OCI-LY3 (cell line): ENCODE measurements at regions not wholly inside any gene's neighbourhood (a gene's known extent, or its start where the extent isn't known, plus 50 kb on each side); places are given as distances from the start of the nearest gene placed in this dataset.
A peak's percentile ranks its signal among the peaks of the same experiment; 100 is the strongest.

Experiments
- H2AFZ ChIP-seq: fragments of 200-600, 300-600 bp; shearing (Covaris generic); 2 replicates; pipeline ENCODE4 v1.6.0; 2014; ENCODE audit warnings: antibody characterized with exemption, low read depth, low read length
- H3K27ac ChIP-seq: fragments of 200-600, 300-600 bp; sonication (generic); 2 replicates; pipeline ENCODE4 v1.5.1; 2014; ENCODE audit warnings: mild to moderate bottlenecking, low read length, moderate library complexity, mixed read lengths
- H3K27me3 ChIP-seq: fragments of 200-600, 300-600 bp; sonication (generic); 2 replicates; pipeline ENCODE4 v1.6.1; 2014; ENCODE audit warnings: low read depth, low read length, mixed read lengths
- H3K36me3 ChIP-seq: fragments of 200-600, 300-600 bp; sonication (generic); replicated peaks from 2 replicates; pipeline ENCODE3; 2014; ENCODE audit warnings: low read depth, low read length, mixed read lengths
- H3K4me1 ChIP-seq: fragments of 300-600, 200-600 bp; sonication (generic); 2 replicates; pipeline ENCODE4 v1.6.1; 2014; ENCODE audit warnings: low read length, mixed read lengths
- H3K4me2 ChIP-seq: fragments of 200-600, 300-600 bp; sonication (generic); 2 replicates; pipeline ENCODE4 v1.6.1; 2014; ENCODE audit warnings: low read length, mixed read lengths
- H3K4me3 ChIP-seq: fragments of 300-600, 200-600 bp; sonication (generic); 2 replicates; pipeline ENCODE4 v1.5.1; 2014; ENCODE audit warnings: antibody characterized with exemption, mild to moderate bottlenecking, low read length, moderate library complexity
- H3K79me2 ChIP-seq: fragments of 300-600, 200-600 bp; shearing (Covaris generic); 2 replicates; pipeline ENCODE4 v1.6.1; 2014; ENCODE audit warnings: mild to moderate bottlenecking, low read length, mixed read lengths
- H3K9ac ChIP-seq: fragments of 300-600, 200-600 bp; shearing (Covaris generic); 2 replicates; pipeline ENCODE4 v1.6.0; 2014; ENCODE audit warnings: mild to moderate bottlenecking, low read length, moderate library complexity
- H3K9me3 ChIP-seq: fragments of 200-600, 300-600 bp; shearing (Covaris generic); 2 replicates; pipeline ENCODE4 v1.6.1; 2014; ENCODE audit warnings: low read length, mixed read lengths; ENCODE audit not compliant: insufficient read depth
- H4K20me1 ChIP-seq: fragments of 200-600, 300-600 bp; sonication (generic); 2 replicates; pipeline ENCODE4 v1.6.1; 2016; ENCODE audit warnings: low read length, mixed read lengths; ENCODE audit not compliant: insufficient read depth
- CTCF ChIP-seq: fragments of 200-600, 300-600 bp; sonication (generic); IDR thresholded peaks from 2 replicates; pipeline ENCODE4 v1.5.1; 2014; ENCODE audit warnings: antibody characterized with exemption, low read length, low read depth
- EZH2phosphoT487 ChIP-seq: fragments of 200-600 bp; shearing (Covaris generic); IDR thresholded peaks from 2 replicates; pipeline ENCODE4 v1.6.1; 2018; ENCODE audit warnings: antibody characterized with exemption, mixed run types, low read depth

GRCh38 chr1:212162635-212163034, 122.6 kb upstream of the PPP2R5A start:
- Histone ChIP-seq H3K79me2 (no peaks in the 10 kb centered on the region), H3K4me1 (peaks cover 21% of the 10 kb centered on the region), H2AFZ (no peak overlapping the region)

GRCh38 chr1:212164095-212164872, 120.9 kb upstream of the PPP2R5A start:
- Histone ChIP-seq H3K36me3 (no peaks in the 10 kb centered on the region), H3K4me1 (peaks cover 14% of the 10 kb centered on the region), H3K27me3 (no peaks in the 10 kb centered on the region), H4K20me1 (no peaks in the 10 kb centered on the region), H2AFZ (peak overlapping the region; percentile 1; the same call in 1 of the 2 replicates), H3K27ac (no peak overlapping the region), H3K9me3 (no peaks in the 10 kb centered on the region), H3K4me3 (no peak overlapping the region), H3K79me2 (no peaks in the 10 kb centered on the region), H3K9ac (no peak overlapping the region), H3K4me2 (no peak overlapping the region)
- TF ChIP-seq CTCF, result no peak
- no peak for TF ChIP-seq EZH2phosphoT487

More at GRCh38 chr1:212162635-212163034, 122.6 kb upstream of the PPP2R5A start:
- H3K9ac ChIP-seq, result no peak overlapping the region
- H3K27me3 ChIP-seq, result no peaks in the 10 kb centered on the region
- peak overlapping the region; percentile 25; the same call in 1 of the 2 replicates for H3K4me2 ChIP-seq
- H3K27ac ChIP-seq, result no peak overlapping the region
- no peaks in the 10 kb centered on the region for H3K36me3 ChIP-seq
- no peak overlapping the region for H3K4me3 ChIP-seq
- no peaks in the 10 kb centered on the region for H3K9me3 ChIP-seq
- H4K20me1 ChIP-seq, result no peaks in the 10 kb centered on the region
- no peak for TF ChIP-seq CTCF
- no peak for TF ChIP-seq EZH2phosphoT487

GRCh38 chr1:212166244-212166643, 119.0 kb upstream of the PPP2R5A start:
- Histone ChIP-seq H3K4me2 (no peak overlapping the region), H3K79me2 (no peaks in the 10 kb centered on the region), H2AFZ (no peak overlapping the region), H3K36me3 (no peaks in the 10 kb centered on the region), H3K4me3 (no peak overlapping the region), H4K20me1 (no peaks in the 10 kb centered on the region), H3K9ac (no peak overlapping the region), H3K9me3 (no peaks in the 10 kb centered on the region), H3K27me3 (no peaks in the 10 kb centered on the region), H3K27ac (no peak overlapping the region), H3K4me1 (peaks cover 14% of the 10 kb centered on the region)
- TF ChIP-seq EZH2phosphoT487, result no peak
- TF ChIP-seq CTCF, result no peak

GRCh38 chr1:212166644-212167043, 118.6 kb upstream of the PPP2R5A start:
- Histone ChIP-seq H3K4me3 (no peak overlapping the region), H3K4me2 (no peak overlapping the region), H4K20me1 (no peaks in the 10 kb centered on the region), H2AFZ (no peak overlapping the region), H3K9me3 (no peaks in the 10 kb centered on the region), H3K27ac (no peak overlapping the region), H3K4me1 (peaks cover 14% of the 10 kb centered on the region), H3K79me2 (no peaks in the 10 kb centered on the region), H3K9ac (no peak overlapping the region), H3K36me3 (no peaks in the 10 kb centered on the region), H3K27me3 (no peaks in the 10 kb centered on the region)
- no peak for TF ChIP-seq CTCF
- no peak for TF ChIP-seq EZH2phosphoT487
